ENCODE measurements at regions not wholly inside any gene's neighbourhood (a gene's known extent, or its start where the extent isn't known, plus 50 kb on each side); places are given as distances from the start of the nearest gene placed in this dataset.
A peak's percentile ranks its signal among the peaks of the same experiment; 100 is the strongest.

GRCh38 chr6:154928325-154928922, 66.7 kb upstream of the TIAM2 start (continued):
- TF ChIP-seq ASH2L (IDR thresholded peaks at IDR 0.05; ENCODE audit: low read length) (no peak), BACH1 (IDR thresholded peaks at IDR 0.05; ENCODE audit: low read length) (no peak), YY1 (IDR thresholded peaks at IDR 0.05; ENCODE audit: low read depth, low read length) (peak; percentile 46; the same call in 1 of the 2 replicates), SP1 (IDR thresholded peaks at IDR 0.05; ENCODE audit: low read depth, low read length) (no peak), JUND (IDR thresholded peaks at IDR 0.05; ENCODE audit: low read length) (no peak), SIX5 (IDR thresholded peaks at IDR 0.05; ENCODE audit: low read depth, low read length) (no peak), EP300 (IDR thresholded peaks at IDR 0.05; ENCODE audit: borderline replicate concordance in 1 of 2, low read depth in 2 of 2, low read length in 2 of 2) (no peak), PHF8 (conservative IDR thresholded peaks at IDR 0.05; ENCODE audit: low read depth, low read length) (no peak), MAX (IDR thresholded peaks at IDR 0.05) (no peak), EZH2 (IDR thresholded peaks at IDR 0.05; ENCODE audit: low read depth, low read length, severe bottlenecking) (no peak), CHD2 (IDR thresholded peaks at IDR 0.05; ENCODE audit: low read length) (no peak), E2F6 (IDR thresholded peaks at IDR 0.05) (no peak), BCL11A (IDR thresholded peaks at IDR 0.05; ENCODE audit: low read depth in 2 of 2, low read length in 2 of 2) (no peak), BRCA1 (IDR thresholded peaks at IDR 0.05; ENCODE audit: low read depth, low read length) (no peak), MAFK (IDR thresholded peaks at IDR 0.05; ENCODE audit: low read depth, low read length) (no peak), RNF2 (IDR thresholded peaks at IDR 0.05; ENCODE audit: borderline replicate concordance, low read depth, low read length, missing control alignments, poor library complexity, severe bottlenecking) (no peak), TAF1 (IDR thresholded peaks at IDR 0.05; ENCODE audit: low read depth, low read length) (no peak), ATF2 (IDR thresholded peaks at IDR 0.05; ENCODE audit: low read length) (peak; percentile 52; the same call in 1 of the 2 replicates), CTCF (IDR thresholded peaks at IDR 0.05; ENCODE audit: control extremely low read depth in 1 of 3, insufficient read depth in 1 of 3, low read depth in 1 of 3, low read length in 3 of 3) (peak; percentile 1 to 87 (median 79)), TCF12 (IDR thresholded peaks at IDR 0.05; ENCODE audit: low read depth, low read length) (no peak)

Data from H1 (cell line).